ENCODE measurements at regions not wholly inside any gene's neighbourhood (a gene's known extent, or its start where the extent isn't known, plus 50 kb on each side); places are given as distances from the start of the nearest gene placed in this dataset.
"Not testable (repeated sequence)": the region's sequence is repeated elsewhere in the genome, so short reads cannot be mapped to it uniquely, and the experiment has no call there.

- no peak overlapping the region for H3K4me3 ChIP-seq (replicated peaks; ENCODE audit: low read depth, low read length)
- TF ChIP-seq, protein P1, sequence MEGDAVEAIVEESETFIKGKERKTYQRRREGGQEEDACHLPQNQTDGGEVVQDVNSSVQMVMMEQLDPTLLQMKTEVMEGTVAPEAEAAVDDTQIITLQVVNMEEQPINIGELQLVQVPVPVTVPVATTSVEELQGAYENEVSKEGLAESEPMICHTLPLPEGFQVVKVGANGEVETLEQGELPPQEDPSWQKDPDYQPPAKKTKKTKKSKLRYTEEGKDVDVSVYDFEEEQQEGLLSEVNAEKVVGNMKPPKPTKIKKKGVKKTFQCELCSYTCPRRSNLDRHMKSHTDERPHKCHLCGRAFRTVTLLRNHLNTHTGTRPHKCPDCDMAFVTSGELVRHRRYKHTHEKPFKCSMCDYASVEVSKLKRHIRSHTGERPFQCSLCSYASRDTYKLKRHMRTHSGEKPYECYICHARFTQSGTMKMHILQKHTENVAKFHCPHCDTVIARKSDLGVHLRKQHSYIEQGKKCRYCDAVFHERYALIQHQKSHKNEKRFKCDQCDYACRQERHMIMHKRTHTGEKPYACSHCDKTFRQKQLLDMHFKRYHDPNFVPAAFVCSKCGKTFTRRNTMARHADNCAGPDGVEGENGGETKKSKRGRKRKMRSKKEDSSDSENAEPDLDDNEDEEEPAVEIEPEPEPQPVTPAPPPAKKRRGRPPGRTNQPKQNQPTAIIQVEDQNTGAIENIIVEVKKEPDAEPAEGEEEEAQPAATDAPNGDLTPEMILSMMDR (IDR thresholded peaks at IDR 0.05; ENCODE audit: low read length, missing control alignments) = no peak
- no peak for DNase-seq (ENCODE audit: low read depth)
These were observed 314.5 kb downstream of the KLF12 start for GRCh38 chr13:73819711-73820110.

GRCh38 chr13:73816702-73817101 lies 317.5 kb downstream of the KLF12 start:
- TF ChIP-seq, protein P1 (IDR thresholded peaks at IDR 0.05; ENCODE audit: low read length, missing control alignments) = no peak
- H3K4me3 ChIP-seq (replicated peaks; ENCODE audit: low read depth, low read length) = no peak overlapping the region
- no peak for DNase-seq (ENCODE audit: low read depth)

- no peak for DNase-seq (ENCODE audit: low read depth)
- TF ChIP-seq, protein P1 (IDR thresholded peaks at IDR 0.05; ENCODE audit: low read length, missing control alignments) = no peak
- H3K4me3 ChIP-seq (replicated peaks; ENCODE audit: low read depth, low read length) = no peak overlapping the region
These were observed 318.4 kb downstream of the KLF12 start for GRCh38 chr13:73815796-73816195.

GRCh38 chr13:73810647-73811046 lies 323.6 kb downstream of the KLF12 start:
- no peak overlapping the region for H3K4me3 ChIP-seq (replicated peaks; ENCODE audit: low read depth, low read length)
- DNase-seq (ENCODE audit: low read depth) = no peak
- TF ChIP-seq, protein P1 (IDR thresholded peaks at IDR 0.05; ENCODE audit: low read length, missing control alignments) = no peak

DNA sequence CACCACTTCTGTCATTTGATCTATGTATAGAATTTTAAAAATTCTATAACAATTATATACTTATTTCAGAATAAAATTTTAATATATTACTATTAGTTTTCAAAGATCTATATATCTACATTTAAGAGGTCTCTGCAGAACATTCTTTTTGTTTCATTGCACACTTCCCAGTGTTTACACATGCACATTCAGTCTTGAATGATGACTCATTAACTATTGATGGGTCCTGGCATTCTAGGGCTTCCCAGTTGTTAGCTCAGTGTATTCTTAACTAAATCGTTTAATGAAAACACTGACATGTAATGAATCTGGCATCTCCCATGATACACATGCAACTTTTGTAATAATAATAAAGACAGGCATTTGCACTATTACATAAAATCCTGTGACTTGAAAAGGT lies 324.6 kb downstream of the KLF12 start:
- peak; percentile 32 for DNase-seq (ENCODE audit: low read depth)
- H3K4me3 ChIP-seq (replicated peaks; ENCODE audit: low read depth, low read length) = no peak overlapping the region
- TF ChIP-seq, protein P1 (IDR thresholded peaks at IDR 0.05; ENCODE audit: low read length, missing control alignments) = no peak

DNA sequence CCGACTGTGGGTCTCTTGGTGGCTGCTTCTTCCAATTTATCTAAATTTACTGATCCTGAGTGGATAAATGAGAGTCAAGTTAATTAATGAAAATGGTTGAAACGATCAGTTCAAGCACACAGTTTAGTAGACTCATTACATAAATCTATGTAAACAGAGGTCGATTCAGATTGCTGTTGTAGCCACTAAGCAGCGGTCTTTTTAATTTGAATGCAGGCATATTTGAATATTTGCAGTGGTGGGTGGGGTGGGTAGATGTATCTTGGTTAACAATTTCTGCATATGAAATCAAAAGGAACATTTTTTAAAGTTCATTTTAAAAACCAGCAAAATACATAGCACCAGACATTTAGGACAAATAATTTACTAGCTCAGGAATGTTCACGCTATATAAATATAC lies 325.9 kb downstream of the KLF12 start:
- no peak for DNase-seq (ENCODE audit: low read depth)

DNA sequence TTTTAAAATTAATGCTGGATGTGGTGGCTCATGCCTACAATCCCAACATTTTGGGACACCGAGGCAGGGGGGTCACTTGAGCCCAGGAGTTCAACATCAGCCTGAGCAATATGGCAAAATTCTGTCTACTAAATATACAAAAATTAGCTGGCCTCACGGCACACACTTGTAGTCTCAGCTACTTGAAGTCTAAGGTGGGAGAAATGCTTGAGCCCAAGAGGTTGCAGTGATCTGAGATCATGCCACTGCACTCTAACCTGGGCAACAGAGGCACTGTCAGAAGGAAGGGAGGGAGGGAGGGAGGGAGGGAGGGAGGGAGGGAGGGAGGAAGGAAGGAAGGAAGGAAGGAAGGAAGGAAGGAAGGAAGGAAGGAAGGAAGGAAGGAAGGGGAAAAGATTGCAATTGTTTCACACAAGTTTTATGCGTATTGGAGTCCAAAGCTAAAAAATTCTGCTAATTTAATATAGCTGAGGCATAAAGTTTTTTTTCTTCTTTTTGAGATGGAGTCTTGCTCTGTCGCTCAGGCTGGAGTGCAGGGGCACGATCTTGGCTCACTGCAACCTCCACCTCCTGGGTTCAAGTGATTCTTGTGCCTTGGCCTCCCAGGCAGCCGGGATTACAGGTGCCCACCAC lies 328.8 kb downstream of the KLF12 start:
- not testable (repeated sequence) for H3K4me3 ChIP-seq (replicated peaks; ENCODE audit: low read depth, low read length); DNase-seq (ENCODE audit: low read depth)

More for the DNA sequence above, 325.9 kb downstream of the KLF12 start:
- H3K4me3 ChIP-seq (replicated peaks; ENCODE audit: low read depth, low read length) = no peak overlapping the region
- TF ChIP-seq, protein P1 (IDR thresholded peaks at IDR 0.05; ENCODE audit: low read length, missing control alignments) = no peak

Data from fibroblast of pulmonary artery (primary cell).